AG09309 (cell line): ENCODE measurements at regions not wholly inside any gene's neighbourhood (a gene's known extent, or its start where the extent isn't known, plus 50 kb on each side); places are given as distances from the start of the nearest gene placed in this dataset.

ENCODE experiments used
- DNase-seq: peaks from one replicate; pipeline ENCODE4 v3.0.0-alpha.2; 2010; ENCODE audit warnings: low read depth
- H3K4me3 ChIP-seq: 2 replicates; pipeline ENCODE4 v1.5.1; 2011; ENCODE audit warnings: mild to moderate bottlenecking, low read depth, low read length, moderate library complexity; ENCODE audit not compliant: control insufficient read depth
- TF ChIP-seq, protein P1 (sequence below): IDR thresholded peaks from 2 replicates; pipeline ENCODE4 v1.5.1; 2011; ENCODE audit warnings: mild to moderate bottlenecking, low read depth, low read length, inconsistent platforms; ENCODE audit not compliant: insufficient read depth, control insufficient read depth; ENCODE audit errors: missing control alignments

DNA sequence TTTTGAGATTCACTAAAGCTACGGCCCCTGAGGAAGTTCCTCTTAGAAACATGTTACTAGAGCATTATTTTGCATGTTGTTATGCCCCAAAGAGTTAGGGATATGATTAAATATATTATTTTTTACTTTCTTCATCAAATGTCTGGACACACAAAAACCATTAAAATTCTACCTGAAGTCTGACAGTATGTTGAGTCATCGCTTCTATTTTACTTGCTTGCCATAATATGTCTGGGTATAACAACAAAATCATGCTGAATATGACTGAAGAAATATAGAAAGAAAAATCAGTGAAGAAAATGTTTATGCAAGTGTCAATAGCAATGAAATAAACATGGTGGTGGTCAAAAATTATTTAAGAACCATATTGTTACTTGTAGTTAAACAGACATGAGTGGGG, 1818.5 kb upstream of the ADGRL3 start:
- no peak for DNase-seq
- TF ChIP-seq, protein P1, sequence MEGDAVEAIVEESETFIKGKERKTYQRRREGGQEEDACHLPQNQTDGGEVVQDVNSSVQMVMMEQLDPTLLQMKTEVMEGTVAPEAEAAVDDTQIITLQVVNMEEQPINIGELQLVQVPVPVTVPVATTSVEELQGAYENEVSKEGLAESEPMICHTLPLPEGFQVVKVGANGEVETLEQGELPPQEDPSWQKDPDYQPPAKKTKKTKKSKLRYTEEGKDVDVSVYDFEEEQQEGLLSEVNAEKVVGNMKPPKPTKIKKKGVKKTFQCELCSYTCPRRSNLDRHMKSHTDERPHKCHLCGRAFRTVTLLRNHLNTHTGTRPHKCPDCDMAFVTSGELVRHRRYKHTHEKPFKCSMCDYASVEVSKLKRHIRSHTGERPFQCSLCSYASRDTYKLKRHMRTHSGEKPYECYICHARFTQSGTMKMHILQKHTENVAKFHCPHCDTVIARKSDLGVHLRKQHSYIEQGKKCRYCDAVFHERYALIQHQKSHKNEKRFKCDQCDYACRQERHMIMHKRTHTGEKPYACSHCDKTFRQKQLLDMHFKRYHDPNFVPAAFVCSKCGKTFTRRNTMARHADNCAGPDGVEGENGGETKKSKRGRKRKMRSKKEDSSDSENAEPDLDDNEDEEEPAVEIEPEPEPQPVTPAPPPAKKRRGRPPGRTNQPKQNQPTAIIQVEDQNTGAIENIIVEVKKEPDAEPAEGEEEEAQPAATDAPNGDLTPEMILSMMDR = no peak
- H3K4me3 ChIP-seq = no peak overlapping the region

DNA sequence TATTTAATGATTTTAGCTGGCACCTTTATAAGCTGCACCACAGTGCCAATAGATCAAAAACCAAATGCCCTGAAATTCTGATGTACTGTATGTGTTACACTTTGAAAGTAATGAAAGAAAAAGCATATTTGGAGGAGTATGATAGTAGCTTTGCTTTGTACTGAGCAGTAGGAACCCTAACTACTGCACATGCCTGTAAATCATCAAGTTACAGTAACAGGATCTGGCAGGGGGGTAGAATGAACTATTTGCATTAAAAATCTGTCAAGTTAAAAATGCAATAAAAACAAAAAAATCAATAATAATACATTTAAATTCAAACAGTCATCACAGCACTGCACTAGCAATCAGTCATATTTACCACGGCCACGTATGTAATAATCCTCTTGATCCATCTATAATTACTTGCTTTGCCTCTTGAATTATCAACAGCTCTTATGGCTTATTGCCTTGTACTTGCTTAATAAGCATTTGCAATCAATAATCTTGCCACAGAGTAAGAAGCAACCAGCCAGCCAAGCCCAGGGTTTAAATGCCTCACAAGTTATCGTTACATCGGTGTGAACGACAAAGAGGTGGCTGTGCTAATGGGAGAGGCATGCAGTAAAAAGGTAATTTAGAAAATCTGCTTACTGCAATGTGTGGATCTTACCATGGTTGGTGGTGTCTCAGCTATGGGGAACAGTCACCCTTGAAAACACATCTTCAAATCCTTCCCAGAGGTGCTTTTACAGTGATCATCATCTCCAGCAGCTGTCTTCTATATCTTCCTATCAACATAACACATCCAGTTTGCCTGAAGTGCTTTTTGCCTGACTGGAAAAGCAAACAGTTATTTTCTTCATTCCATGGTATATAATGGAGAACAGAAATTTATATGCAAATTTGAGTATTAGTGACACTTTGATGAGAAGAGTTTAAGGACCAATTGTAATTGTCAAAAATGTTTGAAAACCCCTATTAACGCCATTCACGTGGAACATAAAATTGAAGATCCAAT, 1812.1 kb upstream of the ADGRL3 start:
- no peak overlapping the region for H3K4me3 ChIP-seq
- TF ChIP-seq, protein P1 = no peak
- no peak for DNase-seq

DNA sequence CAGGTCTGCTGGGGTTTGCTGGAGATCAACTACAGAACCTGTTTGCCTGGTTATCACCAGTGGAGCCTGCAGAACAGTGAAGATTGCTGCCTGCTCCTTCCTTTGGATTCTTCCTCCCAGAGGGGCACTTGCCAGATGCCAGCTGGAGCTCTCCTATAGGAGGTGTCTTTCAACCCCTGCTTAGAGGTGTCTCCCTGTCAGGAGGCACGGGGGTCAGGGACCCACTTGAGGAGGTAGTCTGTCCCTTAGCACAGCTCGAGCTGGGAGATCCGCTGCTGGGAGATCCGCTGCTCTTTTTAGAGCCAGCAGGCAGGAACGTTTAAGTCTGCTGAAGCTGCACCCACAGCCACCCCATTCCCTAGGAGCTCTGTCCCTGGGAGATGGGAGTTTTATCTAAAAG, 1806.3 kb upstream of the ADGRL3 start:
- no peak overlapping the region for H3K4me3 ChIP-seq
- DNase-seq = no peak
- TF ChIP-seq, protein P1 = no peak

DNA sequence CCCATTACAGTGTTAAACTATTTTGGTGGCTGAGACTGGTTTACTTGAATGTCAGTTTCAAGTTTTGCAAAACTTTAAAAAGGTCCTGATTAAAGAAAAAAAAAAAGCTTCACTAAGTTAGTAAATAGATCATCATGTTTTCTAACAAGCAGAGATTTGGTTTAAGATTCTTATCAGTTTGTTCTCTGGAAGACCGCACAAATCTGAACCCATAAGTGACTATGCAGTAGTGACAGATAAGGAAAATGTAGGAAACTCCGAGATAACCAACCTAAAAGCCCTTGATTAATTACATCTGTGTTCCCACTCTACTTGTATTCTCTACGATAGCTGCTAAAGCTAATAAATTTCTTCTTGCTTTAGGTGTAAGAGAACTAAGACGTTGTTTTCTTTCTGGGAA, 1799.8 kb upstream of the ADGRL3 start:
- TF ChIP-seq, protein P1 = no peak
- no peak for DNase-seq
- no peak overlapping the region for H3K4me3 ChIP-seq

DNA sequence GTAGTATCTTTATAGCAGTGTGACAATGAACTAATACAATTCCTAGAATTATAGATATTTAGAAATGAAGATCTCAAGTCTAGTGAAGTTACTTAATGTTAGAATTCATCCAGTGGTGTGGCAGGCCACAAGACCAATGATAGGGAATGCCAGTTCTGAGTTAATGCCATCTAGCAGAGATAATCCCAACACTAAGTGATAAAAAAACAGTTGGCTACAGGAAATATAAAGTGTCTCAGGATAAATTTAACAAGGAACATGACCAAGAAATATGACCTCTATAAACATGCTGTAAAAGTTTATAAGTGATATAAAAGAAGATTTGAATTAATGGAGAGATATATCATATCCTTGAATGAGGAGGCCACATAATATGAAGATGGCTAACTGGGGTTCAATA, 1790.5 kb upstream of the ADGRL3 start:
- DNase-seq = no peak
- H3K4me3 ChIP-seq = no peak overlapping the region
- TF ChIP-seq, protein P1 = no peak

DNA sequence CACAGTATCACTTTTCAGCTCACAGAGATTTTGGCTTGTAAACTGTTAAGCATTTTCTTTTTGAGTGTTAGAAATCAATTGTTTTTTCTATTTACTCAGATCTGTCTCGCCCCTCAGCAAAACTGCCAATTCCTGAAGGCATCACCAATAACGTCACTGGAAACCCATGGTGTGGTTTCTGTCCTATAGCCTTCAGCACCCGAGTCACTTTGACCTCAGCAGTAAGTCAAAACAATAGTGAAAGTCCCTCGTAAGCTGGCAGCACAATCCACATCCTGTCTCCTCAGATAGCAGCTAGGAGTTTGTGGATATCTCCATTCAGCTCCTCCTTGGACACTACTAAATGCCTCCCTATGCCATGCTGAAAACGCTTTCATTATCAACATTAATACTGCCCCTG, 1787.4 kb upstream of the ADGRL3 start:
- TF ChIP-seq, protein P1 = no peak
- no peak overlapping the region for H3K4me3 ChIP-seq
- no peak for DNase-seq
